ENCODE measurements at regions not wholly inside any gene's neighbourhood (a gene's known extent, or its start where the extent isn't known, plus 50 kb on each side); places are given as distances from the start of the nearest gene placed in this dataset.

DNA sequence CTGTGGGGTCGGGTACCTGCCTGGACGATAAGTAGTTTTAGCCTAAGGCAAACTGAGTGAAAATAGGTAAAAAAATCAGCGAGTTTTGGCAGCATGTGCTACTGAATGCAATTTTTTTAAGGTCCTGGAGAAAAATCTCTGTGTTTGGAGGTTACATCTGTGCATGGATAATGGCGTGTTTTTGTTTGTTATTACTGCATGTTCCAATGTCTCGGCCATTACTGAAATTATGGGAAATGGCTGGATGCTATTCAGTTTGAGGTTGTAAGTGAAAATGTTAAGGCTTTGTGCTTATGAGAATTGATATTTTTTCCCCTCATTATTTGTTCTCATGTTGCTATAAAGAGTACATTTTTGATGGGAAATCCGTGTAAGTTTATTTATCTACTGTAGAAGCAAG is 441.7 kb downstream of the PRDM2 start:
- TF ChIP-seq POLR2A (IDR thresholded peaks at IDR 0.05) (no peak), POLR2AphosphoS5 (IDR thresholded peaks at IDR 0.05) (no peak), EP300 (IDR thresholded peaks at IDR 0.05) (no peak)
- TF ChIP-seq, protein P1, sequence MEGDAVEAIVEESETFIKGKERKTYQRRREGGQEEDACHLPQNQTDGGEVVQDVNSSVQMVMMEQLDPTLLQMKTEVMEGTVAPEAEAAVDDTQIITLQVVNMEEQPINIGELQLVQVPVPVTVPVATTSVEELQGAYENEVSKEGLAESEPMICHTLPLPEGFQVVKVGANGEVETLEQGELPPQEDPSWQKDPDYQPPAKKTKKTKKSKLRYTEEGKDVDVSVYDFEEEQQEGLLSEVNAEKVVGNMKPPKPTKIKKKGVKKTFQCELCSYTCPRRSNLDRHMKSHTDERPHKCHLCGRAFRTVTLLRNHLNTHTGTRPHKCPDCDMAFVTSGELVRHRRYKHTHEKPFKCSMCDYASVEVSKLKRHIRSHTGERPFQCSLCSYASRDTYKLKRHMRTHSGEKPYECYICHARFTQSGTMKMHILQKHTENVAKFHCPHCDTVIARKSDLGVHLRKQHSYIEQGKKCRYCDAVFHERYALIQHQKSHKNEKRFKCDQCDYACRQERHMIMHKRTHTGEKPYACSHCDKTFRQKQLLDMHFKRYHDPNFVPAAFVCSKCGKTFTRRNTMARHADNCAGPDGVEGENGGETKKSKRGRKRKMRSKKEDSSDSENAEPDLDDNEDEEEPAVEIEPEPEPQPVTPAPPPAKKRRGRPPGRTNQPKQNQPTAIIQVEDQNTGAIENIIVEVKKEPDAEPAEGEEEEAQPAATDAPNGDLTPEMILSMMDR (IDR thresholded peaks at IDR 0.05) = no peak
